Heart left ventricle (tissue), 16 donors: ENCODE measurements at regions not wholly inside any gene's neighbourhood (a gene's known extent, or its start where the extent isn't known, plus 50 kb on each side); places are given as distances from the start of the nearest gene placed in this dataset.

Experiments
- ATAC-seq, 4 donors: fragments of 200-7000 bp; cut with Tn5 transposase; one replicate each; pipeline ENCODE4 v1.9.1; 2020 to 2022; ENCODE audit warnings: moderate library complexity in 4 of 4, mild to moderate bottlenecking in 3 of 4, moderate number of reproducible peaks in 1 of 4
- DNase-seq, 5 donors: peaks; one replicate each; pipeline ENCODE4 v3.0.0-alpha.2; 2020
- H3K27ac ChIP-seq, 12 donors: fragments of 200-600 bp; sonication (generic) in 4 of 12; one replicate each; pipeline versions ENCODE4 v1.5.0 to v1.8.0; 2016 to 2022; ENCODE audit warnings: mild to moderate bottlenecking in 2 of 12
- H3K27me3 ChIP-seq, 9 donors: fragments of 200-600 bp; sonication (generic) in 2 of 9; one replicate each; pipeline versions ENCODE4 v1.5.1 to v1.8.0; 2016 to 2022; ENCODE audit warnings: mild to moderate bottlenecking in 3 of 9
- H3K36me3 ChIP-seq, 9 donors: fragments of 200-600 bp; sonication (generic) in 2 of 9; one replicate each; pipeline versions ENCODE4 v1.5.0 to v1.8.0; 2018 to 2022; ENCODE audit warnings: mild to moderate bottlenecking in 2 of 9
- H3K4me1 ChIP-seq, 12 donors: fragments of 200-600 bp; sonication (generic) in 4 of 12; one replicate each; pipeline versions ENCODE4 v1.5.0 to v1.8.0; 2016 to 2022; ENCODE audit warnings: mild to moderate bottlenecking in 3 of 12
- H3K4me3 ChIP-seq, 12 donors: fragments of 200-600 bp; sonication (generic) in 4 of 12; one replicate each; pipeline versions ENCODE4 v1.5.0 to v1.8.0; 2017 to 2022; ENCODE audit warnings: mild to moderate bottlenecking in 9 of 12, moderate library complexity in 4 of 12
- H3K9me3 ChIP-seq, 12 donors: fragments of 200-600 bp; sonication (generic) in 4 of 12; one replicate each; pipeline versions ENCODE4 v1.5.0 to v1.8.0; 2016 to 2022; ENCODE audit warnings: mild to moderate bottlenecking in 1 of 12
- POLR2A ChIP-seq, 2 donors: fragments of 450-650 bp; IDR thresholded peaks; one replicate each; pipeline ENCODE4 v1.6.1; 2017; ENCODE audit warnings: antibody characterized with exemption in 2 of 2, mild to moderate bottlenecking in 2 of 2, moderate library complexity in 2 of 2
- WGBS, 4 donors: extraction: QIAGEN DNeasy Blood & Tissue Kit in 2 of 4; methylation state at CpG; one replicate each; pipeline versions ENCODE4 v1.1.5 to v1.1.7; 2013 to 2018; 5-methylcytosine and 5-hydroxymethylcytosine counted together
- intact Hi-C, 10 donors: fragments of 100-400 bp; cut with DNase I; formaldehyde crosslinking; loops; one replicate each; pipeline versions ENCODE4 v1.11.1 to v1.14.2; 2022
- TF ChIP-seq, protein P1 (sequence below), 12 donors: fragments of 200-600 bp; sonication (generic) in 4 of 12; IDR thresholded peaks; one replicate each; pipeline versions ENCODE4 v1.5.0 to v1.8.0; 2018 to 2022; ENCODE audit warnings: antibody characterized with exemption in 12 of 12, mild to moderate bottlenecking in 5 of 12
- donor health status: ischemic (EF 13 %, LVEDD 7.1; RV severe dilation, severe dysfunction).
- donor health status: healthy with polysubstance abuse.
- donor health status: DM: no; HTN: yes; CAD: no.
- donor health status: DM: no; HTN: no; CAD: no.
- donor health status: ischemic (EF 25% LVEDD 6.9; RV normal size, moderate dysfunction).
- donor health status: ischemic (EF 25% LVEDD 5.7; RV mildly dilated, moderate dysfunction).
- donor health status: healthy.
- donor health status: DM: yes; HTN: yes; CAD: no.
- donor health status: ischemic (EF 35%, LVEDD 5.7; RV mildly dilated, moderate dysfunction).
- donor health status: nonischemic (EF 11% LVEDD 7.7; RV severe dilation, severe dysfunction).
- donor health status: DM: yes; HTN: yes; CAD: no.
- donor health status: PGD.
- donor health status: ischemic (EF 29% LVEDD 5.4; RV normal size, mild dysfunction).
- donor health status: nonischemic (EF 23%, LVEDD 6.1; RV moderate dilation, normal function).

DNA sequence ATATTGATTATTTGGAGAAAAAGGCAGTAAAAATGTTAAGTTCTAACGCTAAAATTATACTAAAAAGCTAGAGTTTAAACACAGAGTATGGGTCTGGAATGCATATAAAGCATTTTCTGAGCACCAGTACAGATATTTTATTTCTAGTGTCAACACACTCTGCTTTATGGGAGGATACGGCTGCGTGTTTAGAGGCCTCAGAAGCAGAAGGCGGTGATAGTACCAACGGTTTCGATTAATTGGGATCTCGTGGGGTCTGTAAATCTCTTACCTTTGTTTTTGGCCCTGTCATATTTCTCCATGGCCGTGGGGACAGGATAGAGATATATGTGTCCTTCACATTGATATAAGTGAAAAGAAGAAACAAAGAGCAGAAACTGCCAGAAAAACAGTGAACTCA, 206.8 kb upstream of the NTM start:
- TF ChIP-seq, protein P1, sequence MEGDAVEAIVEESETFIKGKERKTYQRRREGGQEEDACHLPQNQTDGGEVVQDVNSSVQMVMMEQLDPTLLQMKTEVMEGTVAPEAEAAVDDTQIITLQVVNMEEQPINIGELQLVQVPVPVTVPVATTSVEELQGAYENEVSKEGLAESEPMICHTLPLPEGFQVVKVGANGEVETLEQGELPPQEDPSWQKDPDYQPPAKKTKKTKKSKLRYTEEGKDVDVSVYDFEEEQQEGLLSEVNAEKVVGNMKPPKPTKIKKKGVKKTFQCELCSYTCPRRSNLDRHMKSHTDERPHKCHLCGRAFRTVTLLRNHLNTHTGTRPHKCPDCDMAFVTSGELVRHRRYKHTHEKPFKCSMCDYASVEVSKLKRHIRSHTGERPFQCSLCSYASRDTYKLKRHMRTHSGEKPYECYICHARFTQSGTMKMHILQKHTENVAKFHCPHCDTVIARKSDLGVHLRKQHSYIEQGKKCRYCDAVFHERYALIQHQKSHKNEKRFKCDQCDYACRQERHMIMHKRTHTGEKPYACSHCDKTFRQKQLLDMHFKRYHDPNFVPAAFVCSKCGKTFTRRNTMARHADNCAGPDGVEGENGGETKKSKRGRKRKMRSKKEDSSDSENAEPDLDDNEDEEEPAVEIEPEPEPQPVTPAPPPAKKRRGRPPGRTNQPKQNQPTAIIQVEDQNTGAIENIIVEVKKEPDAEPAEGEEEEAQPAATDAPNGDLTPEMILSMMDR (IDR thresholded peaks at IDR 0.05) = no peak
- no peak for TF ChIP-seq POLR2A (IDR thresholded peaks at IDR 0.05)
- Histone ChIP-seq H3K36me3 (no peaks in the 10 kb centered on the region), H3K9me3 (no peaks in the 10 kb centered on the region), H3K4me3 (no peak overlapping the region), H3K27ac (peak overlapping the region in 1 of 12 donors; percentile 27), H3K4me1 (no peaks in the 10 kb centered on the region), H3K27me3 (no peaks in the 10 kb centered on the region)
- ATAC-seq = no peak
- intact Hi-C loops = no loop called here
- no peak for DNase-seq
- WGBS, 4 donors = 75 to 83% (median 78%) methylated on average over 8 of the region's 8 CpGs

DNA sequence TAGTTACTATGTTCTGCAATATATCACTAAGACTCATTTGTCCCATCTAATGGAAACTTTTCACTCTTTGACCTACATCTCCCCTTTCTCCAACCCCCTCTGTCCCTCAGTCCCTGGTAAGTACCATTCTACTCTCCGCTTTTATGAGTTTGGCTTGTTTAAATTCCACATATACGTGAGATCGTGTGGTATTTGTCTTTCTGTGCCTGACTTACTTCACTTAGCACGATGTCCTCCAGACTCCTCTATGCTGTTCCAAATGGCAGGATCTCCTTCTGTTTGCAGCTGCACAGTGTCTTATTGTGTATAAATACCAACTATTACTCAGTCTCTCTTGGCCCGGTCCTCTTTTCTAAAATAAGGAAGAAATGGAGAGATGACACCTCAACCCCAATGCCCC, 205.4 kb upstream of the NTM start:
- H3K4me1 ChIP-seq = no peaks in the 10 kb centered on the region
- H3K9me3 ChIP-seq = no peaks in the 10 kb centered on the region
- H3K27ac ChIP-seq = peak overlapping the region in 1 of 12 donors; percentile 32
- TF ChIP-seq POLR2A (IDR thresholded peaks at IDR 0.05) = no peak
- TF ChIP-seq, protein P1 (IDR thresholded peaks at IDR 0.05) = no peak
- WGBS, 4 donors = 67 to 83% (median 73%) methylated on average over 5 of the region's 5 CpGs
- H3K4me3 ChIP-seq = no peak overlapping the region
- DNase-seq (no peak), ATAC-seq (no peak)
- H3K27me3 ChIP-seq = no peaks in the 10 kb centered on the region
- H3K36me3 ChIP-seq = no peaks in the 10 kb centered on the region
- intact Hi-C loops = no loop called here

DNA sequence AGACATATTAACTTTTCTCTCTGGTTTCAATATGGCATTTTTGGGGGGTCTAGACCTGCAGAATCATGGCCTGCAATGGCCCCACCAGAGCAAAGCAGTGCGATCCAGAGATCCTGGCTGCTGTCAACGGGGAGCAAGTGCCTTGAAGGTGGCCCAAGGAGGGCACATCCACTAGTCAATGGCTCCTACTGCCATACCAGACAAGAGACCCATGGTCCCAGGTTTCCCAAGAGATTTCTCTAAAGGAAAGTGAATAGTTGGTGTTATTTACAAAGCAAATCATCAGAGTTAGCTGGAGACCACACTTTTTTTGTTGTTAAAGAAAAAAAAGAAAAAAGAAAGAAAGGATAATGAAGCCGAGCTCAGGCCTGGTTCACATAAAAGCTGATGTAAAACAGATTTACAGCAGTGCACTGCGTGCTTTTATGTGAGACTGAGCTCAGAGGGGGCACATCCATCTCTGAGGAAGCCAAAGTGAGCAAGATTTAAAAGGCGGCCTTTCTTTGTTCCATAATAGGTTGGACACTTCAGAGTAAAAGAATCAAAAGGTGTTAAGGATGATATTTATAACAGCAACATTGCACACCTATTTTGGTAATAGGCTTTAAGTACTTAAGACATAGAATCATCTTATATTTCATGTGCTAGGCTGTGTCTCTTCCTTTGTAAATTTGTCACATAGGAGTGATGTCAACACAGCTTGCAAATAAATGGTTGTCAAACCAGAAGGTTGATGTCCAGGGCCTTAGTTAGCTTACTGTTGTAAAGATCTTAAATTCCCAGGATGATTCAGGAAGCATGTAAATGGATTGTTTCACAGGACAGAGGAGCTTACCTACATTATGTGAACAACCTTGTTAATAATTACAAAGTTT, 201.3 kb upstream of the NTM start:
- Histone ChIP-seq H3K4me1 (no peaks in the 10 kb centered on the region), H3K36me3 (no peaks in the 10 kb centered on the region), H3K9me3 (no peaks in the 10 kb centered on the region), H3K27me3 (no peaks in the 10 kb centered on the region), H3K27ac (peak overlapping the region in 1 of 12 donors; percentile 58), H3K4me3 (no peak overlapping the region)
- DNase-seq (no peak), ATAC-seq (no peak)
- WGBS, 4 donors = 83 to 90% (median 89%) methylated on average over 5 of the region's 5 CpGs
- intact Hi-C loops = no loop called here
- TF ChIP-seq, protein P1 (IDR thresholded peaks at IDR 0.05) = no peak
- no peak for TF ChIP-seq POLR2A (IDR thresholded peaks at IDR 0.05)

DNA sequence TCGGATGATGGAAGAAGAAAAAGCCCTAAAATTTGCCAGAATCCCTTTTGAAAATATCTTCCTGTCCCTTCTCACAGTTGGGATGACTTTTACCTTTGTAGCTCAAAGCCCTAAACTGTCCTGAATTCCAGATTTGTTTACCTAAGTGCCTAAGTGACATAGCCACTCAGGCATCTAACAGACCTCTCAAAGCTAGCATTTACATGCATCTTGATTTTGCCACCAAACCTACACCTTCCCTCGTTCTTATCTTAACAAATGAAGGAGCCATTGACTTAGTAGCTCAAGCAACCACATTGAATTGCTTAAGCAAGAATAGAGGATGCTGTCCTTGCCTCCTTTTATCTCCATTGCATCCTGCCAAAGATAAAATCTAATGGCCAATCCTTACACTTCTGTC, 198.4 kb upstream of the NTM start:
- TF ChIP-seq, protein P1 (IDR thresholded peaks at IDR 0.05) = no peak
- no peak for TF ChIP-seq POLR2A (IDR thresholded peaks at IDR 0.05)
- DNase-seq = no peak

More for the DNA sequence above, 198.4 kb upstream of the NTM start:
- Histone ChIP-seq H3K27ac (no peak overlapping the region), H3K9me3 (no peaks in the 10 kb centered on the region), H3K4me1 (no peaks in the 10 kb centered on the region), H3K4me3 (no peak overlapping the region), H3K36me3 (no peaks in the 10 kb centered on the region), H3K27me3 (no peaks in the 10 kb centered on the region)
- intact Hi-C loops = no loop called here
- 67 to 78% (median 74%) methylated on average over 2 of the region's 2 CpGs for WGBS, 4 donors
- ATAC-seq = no peak
